Tibial nerve (tissue), 4 donors: ENCODE measurements at regions not wholly inside any gene's neighbourhood (a gene's known extent, or its start where the extent isn't known, plus 50 kb on each side); places are given as distances from the start of the nearest gene placed in this dataset.

Experiments
- DNase-seq, 2 donors: peaks; one replicate each; pipeline ENCODE4 v3.0.0-alpha.2; 2019; ENCODE audit warnings: low spot score in 2 of 2
- H3K27ac ChIP-seq, 4 donors: fragments of 200-600 bp; sonication (generic) in 3 of 4; one replicate each; pipeline ENCODE4 v1.5.1; 2017 to 2019; ENCODE audit warnings: mild to moderate bottlenecking in 1 of 4
- H3K27me3 ChIP-seq, 2 donors: fragments of 200-600 bp; sonication (generic) in 1 of 2; one replicate each; pipeline versions ENCODE4 v1.5.1 to v1.6.0; 2017 to 2019
- H3K36me3 ChIP-seq, 3 donors: fragments of 200-600 bp; sonication (generic); one replicate each; pipeline ENCODE4 v1.5.1; 2018 to 2019
- H3K4me1 ChIP-seq, 4 donors: fragments of 200-600 bp; sonication (generic) in 3 of 4; one replicate each; pipeline ENCODE4 v1.5.1; 2017 to 2019
- H3K4me3 ChIP-seq, 4 donors: fragments of 200-600 bp; sonication (generic) in 3 of 4; one replicate each; pipeline ENCODE4 v1.5.1; 2017 to 2019; ENCODE audit warnings: mild to moderate bottlenecking in 1 of 4, moderate library complexity in 1 of 4
- H3K9me3 ChIP-seq, 4 donors: fragments of 200-600 bp; sonication (generic) in 3 of 4; one replicate each; pipeline ENCODE4 v1.5.1; 2017 to 2019
- EP300 ChIP-seq, 2 donors: sonication (generic); formaldehyde crosslinking; IDR thresholded peaks; one replicate each; pipeline ENCODE4 v1.6.1; 2017; ENCODE audit warnings: antibody characterized with exemption in 2 of 2, mild to moderate bottlenecking in 1 of 2
- POLR2A ChIP-seq, 2 donors: fragments of 450-650 bp; IDR thresholded peaks; one replicate each; pipeline ENCODE4 v1.6.1; 2017; ENCODE audit warnings: antibody characterized with exemption in 2 of 2, mild to moderate bottlenecking in 2 of 2, moderate library complexity in 2 of 2
- WGBS, 2 donors: methylation state at CpG; one replicate each; pipeline ENCODE4 v1.1.5; 2018; 5-methylcytosine and 5-hydroxymethylcytosine counted together
- TF ChIP-seq, protein P1 (sequence below), 5 experiments: fragments of 200-600 bp in 3 of 5; fragments of 450-650 bp in 2 of 5; sonication (generic) in 3 of 5; IDR thresholded peaks; one replicate each; pipeline ENCODE4 v1.5.1; 2016 to 2019; ENCODE audit warnings: antibody characterized with exemption in 5 of 5, mild to moderate bottlenecking in 3 of 5, moderate library complexity in 2 of 5

GRCh38 chr22:35192129-35192918 is 65.0 kb upstream of the HMGXB4 start:
- DNase-seq = no peak
- Histone ChIP-seq H3K4me3 (no peak overlapping the region), H3K36me3 (no peaks in the 10 kb centered on the region), H3K27me3 (no peaks in the 10 kb centered on the region), H3K9me3 (peaks cover 0 to 31% (median 7%) of the 10 kb centered on the region in 4 donors), H3K4me1 (no peaks in the 10 kb centered on the region), H3K27ac (no peak overlapping the region)
- TF ChIP-seq EP300 (IDR thresholded peaks at IDR 0.05) = no peak
- TF ChIP-seq, protein P1, sequence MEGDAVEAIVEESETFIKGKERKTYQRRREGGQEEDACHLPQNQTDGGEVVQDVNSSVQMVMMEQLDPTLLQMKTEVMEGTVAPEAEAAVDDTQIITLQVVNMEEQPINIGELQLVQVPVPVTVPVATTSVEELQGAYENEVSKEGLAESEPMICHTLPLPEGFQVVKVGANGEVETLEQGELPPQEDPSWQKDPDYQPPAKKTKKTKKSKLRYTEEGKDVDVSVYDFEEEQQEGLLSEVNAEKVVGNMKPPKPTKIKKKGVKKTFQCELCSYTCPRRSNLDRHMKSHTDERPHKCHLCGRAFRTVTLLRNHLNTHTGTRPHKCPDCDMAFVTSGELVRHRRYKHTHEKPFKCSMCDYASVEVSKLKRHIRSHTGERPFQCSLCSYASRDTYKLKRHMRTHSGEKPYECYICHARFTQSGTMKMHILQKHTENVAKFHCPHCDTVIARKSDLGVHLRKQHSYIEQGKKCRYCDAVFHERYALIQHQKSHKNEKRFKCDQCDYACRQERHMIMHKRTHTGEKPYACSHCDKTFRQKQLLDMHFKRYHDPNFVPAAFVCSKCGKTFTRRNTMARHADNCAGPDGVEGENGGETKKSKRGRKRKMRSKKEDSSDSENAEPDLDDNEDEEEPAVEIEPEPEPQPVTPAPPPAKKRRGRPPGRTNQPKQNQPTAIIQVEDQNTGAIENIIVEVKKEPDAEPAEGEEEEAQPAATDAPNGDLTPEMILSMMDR (IDR thresholded peaks at IDR 0.05) = no peak
- TF ChIP-seq POLR2A (IDR thresholded peaks at IDR 0.05) = no peak
- 68 to 77% methylated on average over 8 of the region's 8 CpGs for WGBS, 2 donors

DNA sequence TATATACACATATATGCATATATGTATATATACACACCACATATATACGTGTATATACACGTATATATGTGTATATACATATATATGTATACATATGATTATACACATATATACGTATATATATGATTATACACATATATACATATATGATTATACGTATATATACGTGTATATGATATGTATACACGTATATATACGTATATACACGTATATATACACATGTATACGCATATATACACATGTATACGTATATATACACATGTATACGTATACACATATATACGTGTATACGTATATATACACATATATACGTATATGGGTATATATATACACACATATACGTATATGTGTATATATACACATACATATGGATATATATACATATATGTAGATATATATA is 62.1 kb upstream of the HMGXB4 start:
- Histone ChIP-seq H3K4me1 (no peaks in the 10 kb centered on the region), H3K27me3 (peaks cover 0 to 3% of the 10 kb centered on the region in 2 donors), H3K9me3 (peaks cover 0 to 5% (median 0%) of the 10 kb centered on the region in 4 donors), H3K27ac (no peak overlapping the region), H3K4me3 (no peak overlapping the region), H3K36me3 (no peaks in the 10 kb centered on the region)
- no peak for TF ChIP-seq POLR2A (IDR thresholded peaks at IDR 0.05)
- TF ChIP-seq, protein P1 (IDR thresholded peaks at IDR 0.05) = no peak
- TF ChIP-seq EP300 (IDR thresholded peaks at IDR 0.05) = no peak
- WGBS, 2 donors = 82% methylated on average over 15 of the region's 15 CpGs
- DNase-seq = no peak

- no peaks in the 10 kb centered on the region for H3K4me1 ChIP-seq
- H3K4me3 ChIP-seq = no peak overlapping the region
- DNase-seq = no peak
- peaks cover 0 to 3% of the 10 kb centered on the region in 2 donors for H3K27me3 ChIP-seq
- H3K9me3 ChIP-seq = no peaks in the 10 kb centered on the region
- no peak overlapping the region for H3K27ac ChIP-seq
- no peak for TF ChIP-seq POLR2A (IDR thresholded peaks at IDR 0.05)
- TF ChIP-seq EP300 (IDR thresholded peaks at IDR 0.05) = no peak
- TF ChIP-seq, protein P1 (IDR thresholded peaks at IDR 0.05) = no peak
- no peaks in the 10 kb centered on the region for H3K36me3 ChIP-seq
- WGBS, 2 donors = 62 to 66% methylated on average over 4 of the region's 4 CpGs
Measured at GRCh38 chr22:35195821-35196220, 61.5 kb upstream of the HMGXB4 start.

GRCh38 chr22:35197071-35197470 is 60.2 kb upstream of the HMGXB4 start:
- H3K9me3 ChIP-seq = no peaks in the 10 kb centered on the region
- H3K27me3 ChIP-seq = peaks cover 0 to 3% of the 10 kb centered on the region in 2 donors
- WGBS, 2 donors = 80 to 85% methylated on average over 4 of the region's 4 CpGs
- no peak for DNase-seq
- no peaks in the 10 kb centered on the region for H3K4me1 ChIP-seq
- no peak overlapping the region for H3K27ac ChIP-seq
- H3K4me3 ChIP-seq = no peak overlapping the region
- TF ChIP-seq POLR2A (IDR thresholded peaks at IDR 0.05) (no peak), EP300 (IDR thresholded peaks at IDR 0.05) (no peak)
- TF ChIP-seq, protein P1 (IDR thresholded peaks at IDR 0.05) = no peak
- H3K36me3 ChIP-seq = no peaks in the 10 kb centered on the region

GRCh38 chr22:35197886-35198285 is 59.4 kb upstream of the HMGXB4 start:
- no peak for DNase-seq
- H3K27ac ChIP-seq = no peak overlapping the region
- TF ChIP-seq, protein P1 (IDR thresholded peaks at IDR 0.05) = no peak
- TF ChIP-seq POLR2A (IDR thresholded peaks at IDR 0.05) = no peak
- 44 to 52% methylated on average over 3 of the region's 3 CpGs for WGBS, 2 donors
- H3K4me1 ChIP-seq = no peaks in the 10 kb centered on the region
- no peak overlapping the region for H3K4me3 ChIP-seq
- H3K36me3 ChIP-seq = no peaks in the 10 kb centered on the region
- H3K27me3 ChIP-seq = peaks cover 0 to 3% of the 10 kb centered on the region in 2 donors
- H3K9me3 ChIP-seq = no peaks in the 10 kb centered on the region
